Endothelial cell of umbilical vein (primary cell): ENCODE measurements at regions not wholly inside any gene's neighbourhood (a gene's known extent, or its start where the extent isn't known, plus 50 kb on each side); places are given as distances from the start of the nearest gene placed in this dataset.

Source experiments
- BruUV-seq: library from RNA; stranded (reverse); fragments of 400-500 nt; replicated peaks from 2 replicates; lab custom pipeline; 2021; lab: Mats Ljungman, UMichigan
- CTCF ChIA-PET: fragments of 300-600, 350-600 bp; sonication (Branson Sonifier 250); formaldehyde crosslinking; loops from one replicate; lab custom pipeline; 2021; ENCODE audit warnings: antibody characterized with exemption, inconsistent platforms; lab: Charles Lee
- POLR2A ChIA-PET: fragments of 300-600, 350-600 bp; sonication (Branson Sonifier 250); formaldehyde crosslinking; loops from one replicate; lab custom pipeline; 2021; ENCODE audit warnings: antibody characterized with exemption, inconsistent platforms; lab: Charles Lee
- DNase-seq: peaks from one replicate; pipeline ENCODE4 v3.0.0-alpha.2; 2011; ENCODE audit warnings: low read depth, low spot score
- FAIRE-seq: peaks from 2 replicates; lab custom pipeline; 2011; peaks lifted over from hg19 to GRCh38; lab: Jason Lieb, UNC
- H2AFZ ChIP-seq: 2 replicates; pipeline ENCODE4 v1.6.0; 2012; ENCODE audit warnings: low read depth, low read length, control low read depth, inconsistent platforms
- H3K27ac ChIP-seq: 2 replicates; pipeline ENCODE4 v1.5.1; 2011; ENCODE audit warnings: low read depth, mild to moderate bottlenecking, control low read depth, low read length, moderate library complexity; ENCODE audit not compliant: insufficient read depth
- H3K27me3 ChIP-seq, 2 experiments: 2 replicates each; pipeline versions ENCODE4 v1.6.0 to v1.6.1; 2011; ENCODE audit warnings: low read length in 2 of 2, mixed read lengths in 1 of 2; ENCODE audit not compliant: control insufficient read depth in 2 of 2, insufficient read depth in 2 of 2
- H3K36me3 ChIP-seq, 2 experiments: 2 replicates in 1 of 2; 3 replicates in 1 of 2; pipeline ENCODE4 v1.5.1; 2011; ENCODE audit warnings: low read length in 2 of 2, mild to moderate bottlenecking in 1 of 2, moderate library complexity in 1 of 2; ENCODE audit not compliant: control insufficient read depth in 2 of 2, insufficient read depth in 2 of 2; ENCODE audit errors: extremely low read depth in 1 of 2
- H3K4me1 ChIP-seq: 3 replicates; pipeline ENCODE4 v1.5.1; 2011; ENCODE audit warnings: mild to moderate bottlenecking, low read length; ENCODE audit not compliant: control insufficient read depth, insufficient read depth; ENCODE audit errors: extremely low read depth
- H3K4me2 ChIP-seq: 2 replicates; pipeline ENCODE4 v1.6.1; 2011; ENCODE audit warnings: low read length, control low read depth, mixed read lengths; ENCODE audit not compliant: insufficient read depth
- H3K4me3 ChIP-seq, 3 experiments: fragments of 200-600 bp in 1 of 3; sonication (generic), shearing (Covaris generic) in 1 of 3; replicated peaks in 1 of 3; 2 replicates each; pipeline ENCODE4 v1.5.1; 2011 to 2016; ENCODE audit warnings: control low read depth in 3 of 3, low read length in 3 of 3, mild to moderate bottlenecking in 2 of 3, inconsistent platforms in 1 of 3, low read depth in 1 of 3, moderate library complexity in 1 of 3; ENCODE audit not compliant: insufficient read depth in 1 of 3
- H3K79me2 ChIP-seq: 2 replicates; pipeline ENCODE4 v1.6.0; 2012; ENCODE audit warnings: low read length, inconsistent platforms; ENCODE audit not compliant: control insufficient read depth, insufficient read depth
- H3K9ac ChIP-seq: replicated peaks from 2 replicates; pipeline ENCODE3; 2011; ENCODE audit warnings: low read length, control low read depth; ENCODE audit not compliant: insufficient read depth; ENCODE audit errors: extremely low read depth
- H3K9me1 ChIP-seq: replicated peaks from 3 replicates; pipeline ENCODE4 v1.6.0; 2011; ENCODE audit warnings: mild to moderate bottlenecking, low read length; ENCODE audit not compliant: control insufficient read depth, insufficient read depth; ENCODE audit errors: extremely low read depth
- H3K9me3 ChIP-seq: replicated peaks from 2 replicates; pipeline ENCODE4 v1.5.1; 2012; ENCODE audit warnings: low read length, inconsistent platforms; ENCODE audit not compliant: control insufficient read depth, insufficient read depth
- H4K20me1 ChIP-seq: replicated peaks from 2 replicates; pipeline ENCODE3; 2011; ENCODE audit warnings: mild to moderate bottlenecking, low read length; ENCODE audit not compliant: control insufficient read depth, insufficient read depth; ENCODE audit errors: extremely low read depth
- CTCF ChIP-seq, 2 donors: IDR thresholded peaks; 1 replicate in 1 of 2; 2 replicates in 1 of 2; pipeline ENCODE4 v1.5.1; 2011; ENCODE audit warnings: low read length in 2 of 2, mild to moderate bottlenecking in 2 of 2, moderate library complexity in 2 of 2, control low read depth in 1 of 2, inconsistent platforms in 1 of 2, low read depth in 1 of 2; ENCODE audit not compliant: insufficient read depth in 1 of 2; ENCODE audit errors: extremely low read depth in 1 of 2
- EZH2 ChIP-seq: IDR thresholded peaks from 2 replicates; pipeline ENCODE4 v1.6.1; 2012; ENCODE audit warnings: borderline replicate concordance, low read depth, mild to moderate bottlenecking, moderate library complexity, low read length, inconsistent platforms; ENCODE audit not compliant: severe bottlenecking
- FOS ChIP-seq: IDR thresholded peaks from 2 replicates; pipeline ENCODE4 v1.6.1; 2011; ENCODE audit warnings: mild to moderate bottlenecking, low read length, moderate library complexity, borderline replicate concordance; ENCODE audit not compliant: insufficient read depth
- GATA2 ChIP-seq: IDR thresholded peaks from 2 replicates; pipeline ENCODE4 v1.7.0; 2011; ENCODE audit warnings: low read depth, mild to moderate bottlenecking, moderate library complexity, mixed read lengths, low read length; ENCODE audit not compliant: insufficient read length, insufficient read depth
- JUN ChIP-seq: IDR thresholded peaks from 2 replicates; pipeline ENCODE4 v1.6.1; 2011; ENCODE audit warnings: borderline replicate concordance, low read depth; ENCODE audit not compliant: insufficient read length, insufficient read depth
- MAX ChIP-seq: IDR thresholded peaks from 2 replicates; pipeline ENCODE4 v1.6.1; 2011; ENCODE audit not compliant: insufficient read depth, insufficient read length
- MYC ChIP-seq: IDR thresholded peaks from one replicate; pipeline ENCODE4 v1.6.1; 2011; ENCODE audit warnings: mild to moderate bottlenecking, low read depth, low read length
- POLR2A ChIP-seq: IDR thresholded peaks from 2 replicates; pipeline ENCODE4 v1.6.1; 2012; ENCODE audit warnings: low read depth, mild to moderate bottlenecking, control low read depth, low read length
- POLR2AphosphoS5 ChIP-seq: IDR thresholded peaks from 2 replicates; pipeline ENCODE4 v1.6.1; 2012; ENCODE audit warnings: low read depth, mild to moderate bottlenecking, control low read depth, low read length, moderate library complexity; ENCODE audit not compliant: insufficient read depth
- dilution Hi-C: fragments of 300-500 bp; cut with MboI; formaldehyde crosslinking; loops from one replicate; pipeline ENCODE4 v1.15.0; 2019; ENCODE audit warnings: low sequenced_read_pairs; ENCODE audit not compliant: extremely low pct_ligation_motif_present
- intact Hi-C: fragments of 100-400 bp; cut with micrococcal nuclease; formaldehyde crosslinking; loops from one replicate; pipeline ENCODE4 v1.10.0; 2022

GRCh38 chr2:8374782-8375181 is 307.1 kb upstream of the ID2 start:
- DNase-seq (no peak), FAIRE-seq (no peak)
- Histone ChIP-seq H3K79me2 (no peaks in the 10 kb centered on the region), H3K4me1 (no peaks in the 10 kb centered on the region), H4K20me1 (no peaks in the 10 kb centered on the region), H3K9me1 (no peaks in the 10 kb centered on the region), H3K27me3 (no peaks in the 10 kb centered on the region), H3K4me3 (no peak overlapping the region), H3K9me3 (no peaks in the 10 kb centered on the region), H2AFZ (no peak overlapping the region), H3K9ac (no peak overlapping the region), H3K27ac (no peak overlapping the region), H3K36me3 (no peaks in the 10 kb centered on the region), H3K4me2 (no peak overlapping the region)
- no TSS peak for BruUV-seq
- dilution Hi-C loops (no loop called here), intact Hi-C loops (no loop called here)
- ChIA-PET CTCF (no interaction called here), POLR2A (no interaction called here)
- TF ChIP-seq MYC, result no peak
- no peak for TF ChIP-seq GATA2
- TF ChIP-seq FOS, result no peak
- no peak for TF ChIP-seq CTCF (IDR thresholded peaks at IDR 0.05; ENCODE audit: extremely low read depth in 1 of 2, insufficient read depth in 1 of 2, low read depth in 1 of 2, low read length in 2 of 2)
- TF ChIP-seq POLR2AphosphoS5, result no peak
- TF ChIP-seq JUN, result no peak
- no peak for TF ChIP-seq MAX
- TF ChIP-seq POLR2A, result no peak
- no peak for TF ChIP-seq EZH2
